ENCODE measurements at regions not wholly inside any gene's neighbourhood (a gene's known extent, or its start where the extent isn't known, plus 50 kb on each side); places are given as distances from the start of the nearest gene placed in this dataset.

- no peak for TF ChIP-seq ATF2 (CRISPR knock-in tag; IDR thresholded peaks at IDR 0.05; ENCODE audit: borderline replicate concordance, low read depth)
- no peak for TF ChIP-seq PREB (CRISPR knock-in tag; IDR thresholded peaks at IDR 0.05; ENCODE audit: borderline replicate concordance)
- TF ChIP-seq USF2 (CRISPR knock-in tag; IDR thresholded peaks at IDR 0.05), result no peak
- no peak for TF ChIP-seq ZNF219 (CRISPR knock-in tag; IDR thresholded peaks at IDR 0.05; ENCODE audit: borderline replicate concordance)
- no peak for TF ChIP-seq FOXP4 (CRISPR knock-in tag; IDR thresholded peaks at IDR 0.05)
- no peak for TF ChIP-seq USF1 (CRISPR knock-in tag; IDR thresholded peaks at IDR 0.05)
Measured at GRCh38 chr1:68788762-68789161, 291.9 kb upstream of the DEPDC1 start.

Data from WTC11 (cell line).